Ecto neural progenitor cell (in vitro differentiated cells): ENCODE measurements at regions not wholly inside any gene's neighbourhood (a gene's known extent, or its start where the extent isn't known, plus 50 kb on each side); places are given as distances from the start of the nearest gene placed in this dataset.
"Not testable (repeated sequence)": the region's sequence is repeated elsewhere in the genome, so short reads cannot be mapped to it uniquely, and the experiment has no call there.

Experiments used
- DNase-seq: peaks from one replicate; pipeline ENCODE4 v3.0.0-alpha.2; 2018; ENCODE audit warnings: low spot score

- DNase-seq, result no peak
Observed at GRCh38 chr1:58062635-58063034, 483.9 kb downstream of the OMA1 start.

DNA sequence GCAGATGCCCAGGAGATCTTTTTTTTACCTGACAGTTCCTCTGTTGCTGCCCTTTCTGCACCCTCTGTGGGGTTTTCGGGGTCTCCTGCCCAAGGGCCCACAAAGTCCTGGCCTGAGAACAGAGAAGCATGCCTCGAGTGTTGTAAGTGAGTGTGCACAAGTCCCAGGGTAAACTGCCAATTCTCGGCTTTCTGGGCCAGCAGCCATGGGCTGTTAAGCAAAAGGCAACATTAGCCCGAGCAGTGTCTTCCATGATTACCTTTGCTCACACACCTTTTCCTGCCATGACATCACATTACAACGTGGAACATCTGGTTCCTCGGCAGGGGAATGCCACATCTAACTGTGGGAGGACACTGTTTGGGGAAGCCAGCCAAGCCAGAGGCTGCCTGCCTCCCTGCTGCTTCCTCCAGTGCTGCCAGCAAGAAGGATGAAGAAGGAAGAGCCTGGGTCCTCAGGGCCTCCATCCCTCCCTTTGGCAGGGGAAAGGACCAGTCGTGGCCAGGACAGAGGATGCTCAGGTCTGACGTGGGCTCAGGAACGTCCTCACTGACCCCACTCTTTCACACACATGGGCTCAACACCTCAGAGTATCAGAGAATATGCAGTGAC lies 485.9 kb downstream of the OMA1 start:
- DNase-seq, result no peak

GRCh38 chr1:58059789-58060188 lies 486.7 kb downstream of the OMA1 start:
- DNase-seq, result no peak

DNA sequence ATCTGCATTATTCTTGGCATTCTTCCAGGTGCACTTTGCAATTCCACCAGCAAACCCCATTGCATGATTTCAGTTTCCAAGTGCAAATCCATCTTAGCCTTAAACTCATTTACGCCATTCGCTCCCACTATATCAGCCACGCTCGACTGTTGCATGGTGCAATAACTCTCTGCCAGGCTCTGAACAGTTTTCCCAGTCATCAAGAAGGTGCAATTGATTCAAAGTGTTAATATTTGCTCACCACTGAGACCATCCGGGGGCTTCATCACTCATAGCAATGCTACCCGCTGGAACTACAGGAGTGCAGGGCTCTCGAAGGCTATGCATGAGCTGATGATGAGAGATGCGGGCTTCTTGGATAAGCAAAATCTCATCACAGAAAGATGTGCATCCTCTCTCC lies 488.2 kb downstream of the OMA1 start:
- DNase-seq, result no peak

GRCh38 chr1:58057826-58058225 lies 488.7 kb downstream of the OMA1 start:
- no peak for DNase-seq

DNA sequence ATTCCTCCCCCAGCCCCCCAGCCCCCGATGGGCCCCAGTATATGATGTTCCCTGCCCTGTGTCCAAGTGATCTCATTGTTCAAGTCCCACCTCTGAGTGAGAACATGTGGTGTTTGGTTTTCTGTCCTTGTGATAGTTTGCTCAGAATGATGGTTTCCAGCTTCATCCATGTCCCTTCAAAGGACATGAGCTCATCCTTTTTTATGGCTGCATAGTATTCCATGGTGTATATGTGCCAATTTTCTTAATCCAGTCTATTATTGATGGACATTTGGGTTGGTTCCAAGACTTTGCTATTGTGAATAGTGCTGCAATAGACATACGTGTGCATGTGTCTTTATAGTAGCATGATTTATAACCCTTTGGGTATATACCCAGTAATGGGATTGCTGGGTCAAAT lies 495.3 kb downstream of the OMA1 start:
- not testable (repeated sequence) for DNase-seq

DNA sequence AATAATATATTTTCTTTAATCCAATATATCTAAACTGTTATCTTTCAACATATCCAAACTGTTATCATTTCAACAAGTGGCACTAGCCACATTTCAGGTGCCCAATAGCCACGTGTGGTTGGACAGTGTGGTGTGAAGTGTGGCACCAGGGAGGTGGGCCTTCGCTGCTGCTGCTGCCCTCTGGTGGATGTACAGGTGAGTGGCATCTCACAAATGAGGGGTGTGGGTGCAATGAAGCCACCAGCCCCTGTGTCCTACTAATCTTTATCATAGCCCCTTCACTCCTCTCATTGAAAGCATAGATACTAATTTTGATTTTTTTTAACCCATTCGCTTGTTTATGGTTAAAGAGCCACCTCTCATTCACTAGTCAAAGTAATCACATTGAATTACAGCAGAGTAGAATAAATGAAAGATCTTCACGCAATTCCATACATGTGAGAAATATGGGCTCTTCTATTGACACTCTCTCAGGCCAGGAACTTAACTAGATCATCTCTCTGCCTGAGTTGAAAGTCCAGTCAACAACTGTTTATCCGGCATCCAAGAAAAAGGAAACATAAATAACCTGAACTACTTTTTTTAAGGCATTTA lies 499.2 kb downstream of the OMA1 start:
- peak; percentile 60 for DNase-seq

DNA sequence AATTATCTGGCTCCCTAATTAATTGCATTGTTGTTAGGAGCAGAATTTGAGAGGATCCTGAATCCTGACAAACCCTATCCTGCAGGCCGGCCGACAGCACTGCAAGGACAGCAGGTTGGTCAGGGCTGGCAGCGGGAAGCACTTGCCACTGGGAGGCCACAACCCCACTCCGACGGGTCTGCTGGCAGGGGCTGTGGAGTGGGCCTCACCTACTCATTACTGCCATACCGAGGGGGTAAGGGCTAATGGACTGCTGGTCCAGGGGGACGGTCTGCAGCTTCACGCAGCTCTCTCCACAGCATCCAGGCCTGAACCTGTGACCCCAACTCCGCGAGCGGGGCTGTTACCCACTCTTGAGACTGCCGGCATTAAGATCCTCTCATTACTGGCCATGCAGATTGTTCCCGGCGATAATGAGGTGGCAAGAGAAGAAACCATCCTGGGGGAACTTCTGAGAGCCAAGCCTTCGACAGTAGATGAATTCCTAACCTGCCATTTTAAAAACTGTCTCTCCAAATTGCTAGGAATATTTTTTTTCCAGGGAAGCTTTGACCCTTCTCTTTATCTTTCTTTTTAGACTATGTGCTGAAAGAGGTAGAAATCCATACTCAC lies 501.3 kb downstream of the OMA1 start:
- no peak for DNase-seq

- DNase-seq, result no peak
Observed at GRCh38 chr1:58041621-58042020, 504.9 kb downstream of the OMA1 start.

DNA sequence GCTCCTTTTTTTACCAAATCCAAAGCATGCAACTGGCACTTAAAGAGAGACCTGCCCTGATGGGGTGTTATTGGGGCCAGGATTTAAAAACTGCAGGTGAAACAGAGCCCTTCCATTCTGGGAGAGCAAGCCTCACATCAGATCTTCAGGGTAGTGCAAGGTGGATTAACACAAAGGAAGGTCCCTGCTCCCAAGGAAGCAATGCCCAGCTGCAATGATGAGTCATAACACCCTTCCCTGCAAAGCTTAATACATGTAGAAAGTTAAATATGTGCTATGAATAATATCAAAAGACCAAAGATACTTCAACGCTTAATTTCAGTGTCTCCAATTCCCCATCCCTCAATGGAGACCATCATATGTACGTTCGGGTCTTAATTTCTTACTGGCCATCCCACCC lies 508.0 kb downstream of the OMA1 start:
- DNase-seq, result no peak

GRCh38 chr1:58035523-58035922 lies 511.0 kb downstream of the OMA1 start:
- no peak for DNase-seq

GRCh38 chr1:58033311-58033710 lies 513.2 kb downstream of the OMA1 start:
- DNase-seq, result no peak

DNA sequence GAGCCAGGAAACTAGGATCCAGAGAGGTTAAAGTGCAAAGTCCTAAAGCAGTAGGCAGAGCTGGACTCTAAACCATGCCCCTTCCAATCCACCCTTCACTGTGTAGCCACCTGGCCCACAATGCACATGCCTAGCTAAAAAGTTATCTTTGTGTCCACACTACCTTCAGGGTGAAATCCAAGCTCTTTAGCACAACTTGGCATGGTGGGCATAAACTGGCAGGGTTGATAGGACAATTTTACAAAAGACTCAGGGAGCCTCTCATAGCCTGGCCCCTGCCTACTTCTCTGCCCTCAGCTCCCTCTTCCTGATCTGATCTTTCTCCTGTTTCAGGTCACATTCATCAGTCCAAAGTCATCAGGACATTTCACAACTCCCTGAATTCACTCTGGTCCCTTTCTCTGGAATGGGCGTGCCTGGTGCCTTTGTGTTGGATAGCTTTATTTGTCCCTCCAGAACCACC lies 513.9 kb downstream of the OMA1 start:
- no peak for DNase-seq

DNA sequence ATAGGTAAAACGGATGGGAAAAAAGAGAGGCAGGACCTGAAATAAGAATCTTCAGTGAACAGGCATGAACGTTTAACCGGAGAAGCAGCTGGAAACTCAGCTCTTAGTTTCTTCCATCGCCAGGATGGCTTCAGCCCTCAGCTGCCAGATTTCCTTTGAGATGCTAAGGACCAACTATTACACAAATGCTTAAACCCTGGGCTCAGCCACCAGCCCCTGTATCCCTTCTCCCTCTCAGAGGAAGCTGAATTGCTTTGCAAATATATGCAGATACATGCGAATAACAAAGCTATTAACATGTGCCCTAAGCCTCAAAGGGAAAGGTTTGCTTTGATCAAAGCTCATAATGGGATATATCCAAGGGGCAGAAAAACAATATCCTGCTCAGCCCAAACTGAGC lies 515.1 kb downstream of the OMA1 start:
- DNase-seq, result no peak

DNA sequence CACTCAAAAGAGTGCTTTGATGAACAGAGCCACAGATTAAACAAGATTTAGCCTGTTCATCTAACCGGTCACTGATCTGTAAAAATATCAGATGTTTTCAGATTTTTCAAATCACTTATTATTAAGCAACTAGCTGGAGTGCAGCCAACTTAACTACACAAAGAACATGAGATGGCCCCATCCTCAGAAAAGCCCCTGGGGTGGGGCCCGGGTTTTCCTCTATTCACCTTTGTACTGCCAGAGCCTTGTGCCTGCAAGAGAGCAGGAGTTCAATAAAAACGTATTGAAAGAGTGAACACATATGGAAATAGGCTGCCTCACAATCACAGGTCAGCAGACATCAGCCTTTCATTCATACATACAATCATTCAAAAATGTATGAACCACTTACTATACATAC lies 516.1 kb downstream of the OMA1 start:
- DNase-seq, result no peak

DNA sequence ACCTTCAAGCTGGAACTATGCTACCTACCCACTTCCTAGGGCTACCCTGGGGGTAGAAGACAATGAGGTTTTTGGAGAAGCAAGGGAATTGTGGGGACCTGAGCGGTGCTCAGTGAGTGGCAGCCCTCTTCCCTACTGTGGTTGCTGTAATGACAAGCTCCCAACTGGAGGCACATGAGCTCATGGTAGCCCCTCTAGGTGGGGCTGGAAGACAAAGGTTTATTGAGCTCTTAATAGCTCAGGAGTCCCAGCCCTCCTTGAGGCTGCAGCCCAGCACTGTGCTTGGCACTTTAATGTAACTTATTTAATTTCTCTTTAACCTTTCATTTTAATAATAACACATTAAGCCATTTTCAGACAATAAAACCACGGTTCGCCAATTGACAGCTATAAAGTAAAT lies 528.9 kb downstream of the OMA1 start:
- no peak for DNase-seq

DNA sequence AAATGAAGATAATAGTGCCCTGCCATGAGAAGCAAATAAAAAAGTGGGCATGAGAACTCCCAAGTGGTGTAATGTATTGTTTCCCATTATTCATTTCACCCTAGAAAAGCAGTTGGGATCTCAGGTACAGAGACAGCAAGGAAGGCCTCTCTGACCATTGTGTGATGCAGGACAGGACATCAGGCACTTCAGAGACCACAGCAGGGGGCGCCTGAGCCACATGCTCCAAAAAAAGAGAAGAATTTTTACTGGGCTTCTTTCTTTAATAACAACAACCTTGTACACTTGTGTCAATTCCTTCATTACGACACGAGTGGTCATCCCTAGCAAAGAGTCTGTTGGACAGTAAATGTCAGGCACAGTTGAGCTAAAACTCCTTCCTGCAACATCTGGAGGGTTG lies 533.3 kb downstream of the OMA1 start:
- no peak for DNase-seq

DNA sequence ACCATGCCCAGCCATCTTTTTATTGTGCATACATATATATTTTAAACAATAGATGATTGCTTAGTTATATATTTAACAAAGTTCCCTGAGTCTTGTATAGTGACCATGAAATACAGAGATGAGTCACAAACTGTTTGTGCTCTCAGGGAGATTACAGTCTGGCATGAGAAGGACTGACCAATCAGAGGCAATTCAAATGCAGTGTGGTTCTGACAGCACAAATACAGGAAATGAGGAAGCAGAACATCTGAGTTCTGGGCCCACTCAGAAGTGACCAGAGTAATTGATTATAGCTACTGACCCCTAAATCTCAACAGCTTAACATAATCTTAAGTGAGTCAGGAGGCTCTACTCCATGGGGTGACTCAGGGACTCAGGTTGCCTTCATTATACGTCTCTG lies 534.5 kb downstream of the OMA1 start:
- no peak for DNase-seq

DNA sequence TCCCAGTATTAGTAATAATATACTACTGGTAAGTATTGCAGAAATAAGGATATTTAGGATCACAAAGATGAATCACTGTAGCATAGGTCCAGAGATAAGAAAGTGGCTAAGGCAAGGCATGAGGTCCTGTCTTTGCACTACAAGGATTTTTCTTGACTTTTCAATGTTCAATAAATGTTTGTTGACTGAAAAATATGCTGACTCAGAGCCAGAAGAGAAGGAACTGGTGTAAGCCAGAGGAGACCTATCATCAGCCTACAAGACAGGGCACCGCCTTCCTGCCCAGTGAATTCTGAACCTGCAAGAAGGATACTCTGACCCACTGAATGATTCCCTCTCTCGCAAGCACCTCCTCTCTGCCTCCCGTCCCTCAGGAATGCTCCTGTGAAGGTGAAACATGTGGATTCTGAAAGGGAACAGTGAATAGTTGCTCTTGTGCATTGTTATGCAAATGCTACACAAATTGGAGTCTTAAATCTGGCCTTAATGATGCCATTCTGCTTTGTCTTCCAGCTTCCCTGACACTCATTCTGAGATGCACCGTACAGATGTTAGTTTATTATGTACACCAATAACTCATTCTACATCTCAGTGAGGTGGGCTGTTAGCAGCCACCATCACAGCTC lies 540.0 kb downstream of the OMA1 start:
- DNase-seq, result no peak

- DNase-seq, result no peak
Observed at GRCh38 chr1:58005212-58005611, 541.3 kb downstream of the OMA1 start.

DNA sequence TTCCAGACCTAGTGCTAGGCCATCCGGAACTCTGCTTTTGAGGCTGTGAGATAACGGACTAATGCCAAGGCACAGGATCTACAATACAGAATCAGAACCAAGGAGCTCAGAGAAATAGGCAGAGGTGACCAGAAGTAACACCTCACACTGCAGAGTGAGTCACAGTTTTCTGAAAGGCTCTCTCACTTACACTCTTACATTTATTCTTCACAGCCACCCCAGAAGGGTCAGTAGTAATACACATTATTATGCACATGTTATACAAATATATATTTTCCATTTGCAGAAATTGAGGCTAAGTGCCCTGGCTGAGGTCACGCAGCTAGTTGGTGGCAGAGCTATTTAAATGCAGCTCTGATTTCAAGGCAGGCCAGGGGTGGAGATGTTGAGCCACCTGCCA lies 542.5 kb downstream of the OMA1 start:
- no peak for DNase-seq

DNA sequence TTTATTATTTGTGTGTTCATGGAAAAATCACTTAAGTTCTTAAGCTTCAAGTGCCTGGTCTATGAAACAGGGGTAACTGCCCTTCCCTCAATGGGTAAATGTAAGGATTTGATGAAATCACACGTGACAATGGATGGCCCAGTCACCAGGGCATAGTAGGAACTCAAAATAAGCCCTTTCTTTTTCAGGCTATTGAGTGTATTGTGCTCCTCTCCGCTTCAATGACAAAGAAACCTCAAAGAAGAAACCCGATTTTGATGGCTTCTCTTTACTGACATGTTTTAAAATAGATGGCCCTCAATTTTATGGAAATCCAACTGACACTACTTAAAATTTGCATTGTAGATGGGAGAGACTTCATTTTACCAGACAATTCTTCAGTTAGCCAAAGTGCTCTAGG lies 543.5 kb downstream of the OMA1 start:
- DNase-seq, result no peak

GRCh38 chr1:58000821-58001220 lies 545.7 kb downstream of the OMA1 start:
- no peak for DNase-seq
